ENCODE measurements at regions not wholly inside any gene's neighbourhood (a gene's known extent, or its start where the extent isn't known, plus 50 kb on each side); places are given as distances from the start of the nearest gene placed in this dataset.

GRCh38 chr9:99650187-99650874, 171.4 kb upstream of the NR4A3 start:
- no peak for TF ChIP-seq CTCF (IDR thresholded peaks at IDR 0.05)
- no peak for TF ChIP-seq POLR2A (IDR thresholded peaks at IDR 0.05)
- TF ChIP-seq EP300 (IDR thresholded peaks at IDR 0.05): no peak

All from upper lobe of left lung (tissue), 4 donors.